ENCODE measurements at regions not wholly inside any gene's neighbourhood (a gene's known extent, or its start where the extent isn't known, plus 50 kb on each side); places are given as distances from the start of the nearest gene placed in this dataset.
"Not testable (repeated sequence)": the region's sequence is repeated elsewhere in the genome, so short reads cannot be mapped to it uniquely, and the experiment has no call there.

- not testable (repeated sequence) for H3K9me3 Mint-ChIP-seq, H3K4me3 Mint-ChIP-seq, H3K36me3 Mint-ChIP-seq, H3K27ac Mint-ChIP-seq, H3K27me3 Mint-ChIP-seq, H3K4me1 Mint-ChIP-seq, DNase-seq
Measured at GRCh38 chr16:33680791-33681190, 221.4 kb downstream of the TP53TG3F start.

- not testable (repeated sequence) for H3K27ac Mint-ChIP-seq, H3K4me3 Mint-ChIP-seq, H3K36me3 Mint-ChIP-seq, DNase-seq, H3K27me3 Mint-ChIP-seq, H3K4me1 Mint-ChIP-seq, H3K9me3 Mint-ChIP-seq
Measured at GRCh38 chr16:33700320-33700719, 240.9 kb downstream of the TP53TG3F start.

GRCh38 chr16:33706845-33707590, 247.6 kb downstream of the TP53TG3F start:
- H3K27me3 Mint-ChIP-seq, H3K4me1 Mint-ChIP-seq, H3K36me3 Mint-ChIP-seq, H3K9me3 Mint-ChIP-seq, DNase-seq, H3K4me3 Mint-ChIP-seq, H3K27ac Mint-ChIP-seq: not testable (repeated sequence)

- not testable (repeated sequence) for DNase-seq, H3K4me3 Mint-ChIP-seq
Measured at GRCh38 chr16:33707591-33707934, 248.2 kb downstream of the TP53TG3F start.

GRCh38 chr16:33709856-33710695, 250.7 kb downstream of the TP53TG3F start:
- not testable (repeated sequence) for DNase-seq, H3K9me3 Mint-ChIP-seq

More at GRCh38 chr16:33707591-33707934, 248.2 kb downstream of the TP53TG3F start:
- not testable (repeated sequence) for H3K4me1 Mint-ChIP-seq, H3K27ac Mint-ChIP-seq, H3K36me3 Mint-ChIP-seq, H3K27me3 Mint-ChIP-seq, H3K9me3 Mint-ChIP-seq

GRCh38 chr16:33710696-33711087, 251.3 kb downstream of the TP53TG3F start:
- H3K27me3 Mint-ChIP-seq, H3K4me1 Mint-ChIP-seq, H3K27ac Mint-ChIP-seq, H3K36me3 Mint-ChIP-seq, DNase-seq, H3K9me3 Mint-ChIP-seq, H3K4me3 Mint-ChIP-seq: not testable (repeated sequence)

More at GRCh38 chr16:33709856-33710695, 250.7 kb downstream of the TP53TG3F start:
- not testable (repeated sequence) for H3K4me1 Mint-ChIP-seq, H3K4me3 Mint-ChIP-seq, H3K27ac Mint-ChIP-seq, H3K27me3 Mint-ChIP-seq, H3K36me3 Mint-ChIP-seq

- H3K4me1 Mint-ChIP-seq, H3K36me3 Mint-ChIP-seq, H3K4me3 Mint-ChIP-seq, H3K9me3 Mint-ChIP-seq, DNase-seq, H3K27ac Mint-ChIP-seq, H3K27me3 Mint-ChIP-seq: not testable (repeated sequence)
Measured at GRCh38 chr16:33711616-33712015, 252.2 kb downstream of the TP53TG3F start.

- not testable (repeated sequence) for H3K36me3 Mint-ChIP-seq, H3K27me3 Mint-ChIP-seq, H3K4me3 Mint-ChIP-seq, DNase-seq, H3K27ac Mint-ChIP-seq, H3K4me1 Mint-ChIP-seq, H3K9me3 Mint-ChIP-seq
Measured at GRCh38 chr16:33712308-33712707, 252.9 kb downstream of the TP53TG3F start.

GRCh38 chr16:33712851-33713709, 253.7 kb downstream of the TP53TG3F start:
- not testable (repeated sequence) for H3K4me3 Mint-ChIP-seq, H3K27me3 Mint-ChIP-seq, H3K36me3 Mint-ChIP-seq, H3K4me1 Mint-ChIP-seq, H3K27ac Mint-ChIP-seq, H3K9me3 Mint-ChIP-seq, DNase-seq

GRCh38 chr16:33713710-33714538, 254.5 kb downstream of the TP53TG3F start:
- H3K36me3 Mint-ChIP-seq, H3K9me3 Mint-ChIP-seq, H3K4me1 Mint-ChIP-seq, H3K27ac Mint-ChIP-seq, DNase-seq, H3K4me3 Mint-ChIP-seq, H3K27me3 Mint-ChIP-seq: not testable (repeated sequence)

- not testable (repeated sequence) for H3K9me3 Mint-ChIP-seq, DNase-seq, H3K27me3 Mint-ChIP-seq, H3K4me1 Mint-ChIP-seq, H3K4me3 Mint-ChIP-seq, H3K36me3 Mint-ChIP-seq, H3K27ac Mint-ChIP-seq
Measured at GRCh38 chr16:33731167-33731566, 271.8 kb downstream of the TP53TG3F start.

- H3K4me3 Mint-ChIP-seq, DNase-seq, H3K27me3 Mint-ChIP-seq, H3K27ac Mint-ChIP-seq, H3K36me3 Mint-ChIP-seq, H3K9me3 Mint-ChIP-seq, H3K4me1 Mint-ChIP-seq: not testable (repeated sequence)
Measured at GRCh38 chr16:33734650-33735049, 275.2 kb downstream of the TP53TG3F start.

GRCh38 chr16:33766869-33767765, 307.7 kb downstream of the TP53TG3F start:
- not testable (repeated sequence) for DNase-seq, H3K27me3 Mint-ChIP-seq, H3K36me3 Mint-ChIP-seq, H3K4me3 Mint-ChIP-seq, H3K4me1 Mint-ChIP-seq, H3K27ac Mint-ChIP-seq, H3K9me3 Mint-ChIP-seq

GRCh38 chr16:33768710-33769109, 309.3 kb downstream of the TP53TG3F start:
- DNase-seq, H3K27me3 Mint-ChIP-seq, H3K4me3 Mint-ChIP-seq, H3K4me1 Mint-ChIP-seq, H3K27ac Mint-ChIP-seq, H3K36me3 Mint-ChIP-seq, H3K9me3 Mint-ChIP-seq: not testable (repeated sequence)
